Progenitor cell of endocrine pancreas (in vitro differentiated cells): ENCODE measurements at regions not wholly inside any gene's neighbourhood (a gene's known extent, or its start where the extent isn't known, plus 50 kb on each side); places are given as distances from the start of the nearest gene placed in this dataset.

Experiments
- DNase-seq: peaks from one replicate; pipeline ENCODE4 v3.0.0; 2021; ENCODE audit warnings: low spot score; ENCODE audit not compliant: unreplicated experiment
- H3K27ac Mint-ChIP-seq: 2 replicates; pipeline ENCODE4 v1.8.0; 2021; ENCODE audit warnings: mild to moderate bottlenecking, moderate library complexity, mixed read lengths
- H3K27me3 Mint-ChIP-seq: 2 replicates; pipeline ENCODE4 v1.8.0; 2021; ENCODE audit warnings: mixed read lengths
- H3K36me3 Mint-ChIP-seq: 2 replicates; pipeline ENCODE4 v1.8.0; 2022; ENCODE audit warnings: mixed read lengths; ENCODE audit not compliant: insufficient read depth
- H3K4me1 Mint-ChIP-seq: 2 replicates; pipeline ENCODE4 v1.8.0; 2021; ENCODE audit warnings: low read depth, mixed read lengths
- H3K4me3 Mint-ChIP-seq: 2 replicates; pipeline ENCODE4 v1.8.0; 2021; ENCODE audit warnings: low read depth, mild to moderate bottlenecking, moderate library complexity, mixed read lengths
- H3K9me3 Mint-ChIP-seq: 2 replicates; pipeline ENCODE4 v1.8.0; 2021; ENCODE audit warnings: low read depth, mixed read lengths
- TF ChIP-seq, protein P1 (sequence below): fragments of 200-600 bp; sonication (generic); IDR thresholded peaks from one replicate; pipeline ENCODE4 v1.5.0; 2021; ENCODE audit warnings: antibody characterized with exemption, mild to moderate bottlenecking; ENCODE audit not compliant: unreplicated experiment

DNA sequence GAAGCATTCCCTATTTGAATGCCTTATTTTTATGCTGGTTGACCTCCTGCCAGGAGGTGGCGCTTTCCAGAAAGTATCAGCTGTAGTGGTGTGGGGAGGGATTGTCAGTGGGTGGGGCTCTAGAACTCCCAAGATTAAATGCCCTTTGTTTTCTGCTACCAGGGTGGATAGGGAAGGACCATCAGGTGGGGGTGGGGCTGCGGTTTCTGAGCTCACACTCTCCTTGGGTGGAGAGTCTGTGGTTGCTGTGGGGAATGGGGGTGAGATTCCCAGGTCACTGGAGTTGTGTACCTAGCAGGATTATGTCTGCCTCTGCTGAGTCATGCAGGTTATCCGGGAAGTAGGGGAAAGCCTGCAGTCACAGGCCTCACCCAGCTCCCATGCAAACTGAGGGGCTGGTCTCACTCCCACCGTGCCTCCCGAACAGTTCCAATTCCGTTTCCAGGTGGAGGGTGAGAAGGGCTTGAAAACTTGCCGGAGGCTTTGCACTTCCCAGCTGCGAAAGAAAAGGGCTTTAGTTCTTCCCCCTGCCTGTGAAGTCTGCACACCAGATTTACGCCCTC is 68.3 kb downstream of the ALG10B start:
- Mint-ChIP-seq H3K36me3 (no peaks in the 10 kb centered on the region), H3K4me3 (no peak overlapping the region), H3K27ac (no peak overlapping the region), H3K9me3 (peaks cover 27% of the 10 kb centered on the region), H3K4me1 (no peaks in the 10 kb centered on the region), H3K27me3 (no peaks in the 10 kb centered on the region)
- TF ChIP-seq, protein P1, sequence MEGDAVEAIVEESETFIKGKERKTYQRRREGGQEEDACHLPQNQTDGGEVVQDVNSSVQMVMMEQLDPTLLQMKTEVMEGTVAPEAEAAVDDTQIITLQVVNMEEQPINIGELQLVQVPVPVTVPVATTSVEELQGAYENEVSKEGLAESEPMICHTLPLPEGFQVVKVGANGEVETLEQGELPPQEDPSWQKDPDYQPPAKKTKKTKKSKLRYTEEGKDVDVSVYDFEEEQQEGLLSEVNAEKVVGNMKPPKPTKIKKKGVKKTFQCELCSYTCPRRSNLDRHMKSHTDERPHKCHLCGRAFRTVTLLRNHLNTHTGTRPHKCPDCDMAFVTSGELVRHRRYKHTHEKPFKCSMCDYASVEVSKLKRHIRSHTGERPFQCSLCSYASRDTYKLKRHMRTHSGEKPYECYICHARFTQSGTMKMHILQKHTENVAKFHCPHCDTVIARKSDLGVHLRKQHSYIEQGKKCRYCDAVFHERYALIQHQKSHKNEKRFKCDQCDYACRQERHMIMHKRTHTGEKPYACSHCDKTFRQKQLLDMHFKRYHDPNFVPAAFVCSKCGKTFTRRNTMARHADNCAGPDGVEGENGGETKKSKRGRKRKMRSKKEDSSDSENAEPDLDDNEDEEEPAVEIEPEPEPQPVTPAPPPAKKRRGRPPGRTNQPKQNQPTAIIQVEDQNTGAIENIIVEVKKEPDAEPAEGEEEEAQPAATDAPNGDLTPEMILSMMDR = peak; percentile 31
- DNase-seq = no peak

DNA sequence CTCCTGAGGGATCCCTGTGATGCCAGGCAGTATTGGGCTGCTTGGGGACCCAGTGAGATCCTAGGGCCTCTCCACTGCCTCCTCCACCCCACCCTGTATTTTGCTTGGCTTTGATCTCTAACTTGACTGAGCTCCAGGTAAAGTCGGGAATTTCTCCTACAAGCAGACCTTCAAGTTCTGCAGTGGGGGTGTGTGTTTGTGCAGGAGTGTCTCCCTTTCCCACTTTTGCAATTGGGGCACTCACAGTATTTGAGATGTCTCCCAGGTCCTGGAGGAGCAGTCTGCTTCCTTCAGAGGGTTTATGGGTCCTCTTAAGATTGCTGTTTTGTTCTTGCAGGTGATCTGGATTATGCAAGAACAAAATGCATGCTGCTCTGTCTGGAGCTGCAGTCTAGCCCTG is 68.9 kb downstream of the ALG10B start:
- Mint-ChIP-seq H3K4me3 (no peak overlapping the region), H3K9me3 (peaks cover 27% of the 10 kb centered on the region), H3K4me1 (no peaks in the 10 kb centered on the region), H3K36me3 (no peaks in the 10 kb centered on the region), H3K27me3 (no peaks in the 10 kb centered on the region), H3K27ac (no peak overlapping the region)
- TF ChIP-seq, protein P1 = no peak
- no peak for DNase-seq

DNA sequence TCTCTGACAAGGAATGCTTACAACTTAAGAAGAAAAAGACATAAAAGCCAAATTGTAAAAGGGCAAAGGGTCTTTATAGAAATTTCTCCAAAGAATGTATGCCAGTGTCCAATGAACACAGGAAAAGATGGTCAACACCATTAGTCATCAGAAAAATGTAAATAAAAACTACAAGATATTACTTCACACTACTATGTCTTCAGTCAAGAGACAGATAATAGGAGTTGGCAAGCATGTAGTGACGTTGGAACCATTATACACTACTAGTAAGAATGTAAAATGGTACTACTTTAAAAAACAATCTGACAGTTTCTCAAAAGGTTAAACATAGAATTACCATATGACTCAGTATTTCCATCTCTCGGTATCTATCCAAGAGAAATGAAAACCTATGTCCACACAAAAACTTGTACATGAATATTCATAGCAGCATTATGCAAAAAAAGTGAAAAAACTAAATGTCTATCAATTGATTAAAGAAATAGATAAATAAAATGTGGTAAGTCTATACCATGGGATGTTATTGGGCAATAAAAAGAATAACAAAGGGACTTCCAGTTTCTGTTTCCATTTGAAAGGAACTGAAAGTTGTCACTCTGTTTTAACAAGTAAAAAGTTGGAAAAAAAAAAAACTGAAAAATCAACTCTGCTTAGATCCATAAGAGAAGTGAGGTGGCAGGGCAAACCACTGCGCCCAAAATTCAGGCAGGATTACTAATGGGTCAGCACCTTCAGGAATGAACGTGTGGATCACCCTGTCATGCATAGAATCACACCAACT is 69.8 kb downstream of the ALG10B start:
- Mint-ChIP-seq H3K4me3 (no peak overlapping the region), H3K4me1 (no peaks in the 10 kb centered on the region), H3K27me3 (no peaks in the 10 kb centered on the region), H3K27ac (no peak overlapping the region), H3K36me3 (no peaks in the 10 kb centered on the region), H3K9me3 (peaks cover 25% of the 10 kb centered on the region)
- no peak for DNase-seq
- TF ChIP-seq, protein P1 = no peak

DNA sequence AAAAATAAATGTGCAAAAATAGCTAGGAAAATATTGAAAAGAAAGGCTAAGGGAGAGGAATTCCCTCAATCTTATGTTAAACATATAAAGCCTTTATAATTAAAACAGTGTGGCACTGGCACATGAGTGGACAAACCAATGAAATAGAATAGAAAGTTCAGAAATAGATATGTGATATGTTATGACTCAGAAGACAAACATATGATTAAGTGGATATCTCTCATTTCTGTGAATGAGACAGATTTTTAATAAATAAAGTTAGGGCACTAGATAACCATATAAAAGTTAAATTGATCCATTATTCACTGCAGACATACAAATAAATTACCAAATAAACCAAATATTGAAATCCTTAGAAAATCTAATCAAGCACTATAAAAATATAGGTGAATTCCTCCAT is 73.0 kb downstream of the ALG10B start:
- no peaks in the 10 kb centered on the region for H3K36me3 Mint-ChIP-seq
- no peak overlapping the region for H3K4me3 Mint-ChIP-seq
- H3K9me3 Mint-ChIP-seq = peaks cover 3% of the 10 kb centered on the region
- DNase-seq = no peak
- TF ChIP-seq, protein P1 = no peak
- H3K27me3 Mint-ChIP-seq = no peaks in the 10 kb centered on the region
- H3K4me1 Mint-ChIP-seq = peaks cover 2% of the 10 kb centered on the region
- H3K27ac Mint-ChIP-seq = no peak overlapping the region

DNA sequence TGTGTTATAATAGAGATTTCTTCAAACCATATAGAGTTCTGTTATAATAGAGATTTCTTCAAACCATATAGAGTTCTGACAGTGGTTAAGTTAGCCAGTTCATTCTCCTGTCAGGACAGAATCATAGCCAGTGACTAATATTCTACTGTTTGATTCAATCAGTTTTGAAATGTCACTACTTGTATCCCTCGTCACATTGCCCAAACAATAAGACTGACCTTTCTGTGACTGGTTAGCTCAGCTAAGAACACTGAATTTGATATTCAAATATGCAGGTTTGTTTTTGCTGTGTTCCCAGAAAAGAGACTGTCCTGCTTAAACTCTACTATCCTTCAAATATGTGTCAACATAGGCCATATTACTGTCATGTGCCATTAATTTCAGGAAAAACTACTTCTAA is 74.4 kb downstream of the ALG10B start:
- Mint-ChIP-seq H3K27me3 (no peaks in the 10 kb centered on the region), H3K4me1 (peaks cover 2% of the 10 kb centered on the region), H3K4me3 (no peak overlapping the region), H3K27ac (no peak overlapping the region), H3K36me3 (no peaks in the 10 kb centered on the region), H3K9me3 (peaks cover 3% of the 10 kb centered on the region)
- TF ChIP-seq, protein P1 = no peak
- DNase-seq = no peak
